Smooth muscle cell (in vitro differentiated cells): ENCODE measurements at regions not wholly inside any gene's neighbourhood (a gene's known extent, or its start where the extent isn't known, plus 50 kb on each side); places are given as distances from the start of the nearest gene placed in this dataset.

Experiments
- DNase-seq: peaks from one replicate; lab custom pipeline; 2025; ENCODE audit not compliant: unreplicated experiment; lab: John Stamatoyannopoulos, UW
- H2AFZ ChIP-seq: fragments of 200-600 bp; sonication (generic); 2 replicates; pipeline ENCODE4 v1.6.0; 2016; ENCODE audit warnings: antibody characterized with exemption, low read depth, mild to moderate bottlenecking
- H3F3A ChIP-seq: fragments of 200-600 bp; sonication (generic); 2 replicates; pipeline ENCODE4 v1.6.0; 2017; ENCODE audit warnings: antibody characterized with exemption, low read depth
- H3K27ac ChIP-seq: fragments of 200-600 bp; sonication (generic); 2 replicates; pipeline ENCODE4 v1.5.1; 2016; ENCODE audit warnings: low read depth, mild to moderate bottlenecking
- H3K27me3 ChIP-seq: fragments of 200-600 bp; sonication (generic); 2 replicates; pipeline ENCODE4 v1.6.1; 2016; ENCODE audit warnings: low read depth, mild to moderate bottlenecking
- H3K36me3 ChIP-seq: fragments of 200-600 bp; sonication (generic); 2 replicates; pipeline ENCODE4 v1.5.1; 2016; ENCODE audit warnings: low read depth
- H3K4me1 ChIP-seq: fragments of 200-600 bp; sonication (generic); 2 replicates; pipeline ENCODE4 v1.5.1; 2016; ENCODE audit warnings: low read depth
- H3K4me2 ChIP-seq: fragments of 200-600 bp; sonication (generic); 2 replicates; pipeline ENCODE4 v1.6.0; 2016; ENCODE audit warnings: mild to moderate bottlenecking
- H3K4me3 ChIP-seq: fragments of 200-600 bp; sonication (generic); 2 replicates; pipeline ENCODE4 v1.5.1; 2016; ENCODE audit warnings: mild to moderate bottlenecking
- H3K79me2 ChIP-seq: fragments of 200-600 bp; sonication (generic); 2 replicates; pipeline ENCODE4 v1.6.0; 2016; ENCODE audit warnings: low read depth, mild to moderate bottlenecking
- H3K9ac ChIP-seq: fragments of 200-600 bp; sonication (generic); 2 replicates; pipeline ENCODE4 v1.6.0; 2016; ENCODE audit warnings: low read depth
- H3K9me3 ChIP-seq: fragments of 200-600 bp; sonication (generic); replicated peaks from 2 replicates; pipeline ENCODE4 v1.5.1; 2016; ENCODE audit warnings: low read depth
- H4K20me1 ChIP-seq: fragments of 200-600 bp; sonication (generic); 2 replicates; pipeline ENCODE4 v1.6.0; 2016; ENCODE audit warnings: low read depth
- WGBS: methylation state at CpG from one replicate; pipeline ENCODE4 v1.1.7; 2016; ENCODE audit warnings: low lambda C conversion rate; 5-methylcytosine and 5-hydroxymethylcytosine counted together
- TF ChIP-seq, protein P1 (sequence below): fragments of 200-600 bp; sonication (generic); IDR thresholded peaks from 2 replicates; pipeline ENCODE4 v1.5.1; 2017; ENCODE audit warnings: borderline replicate concordance, mild to moderate bottlenecking, antibody characterized with exemption; ENCODE audit not compliant: insufficient read depth, poor library complexity, severe bottlenecking

- TF ChIP-seq, protein P1, sequence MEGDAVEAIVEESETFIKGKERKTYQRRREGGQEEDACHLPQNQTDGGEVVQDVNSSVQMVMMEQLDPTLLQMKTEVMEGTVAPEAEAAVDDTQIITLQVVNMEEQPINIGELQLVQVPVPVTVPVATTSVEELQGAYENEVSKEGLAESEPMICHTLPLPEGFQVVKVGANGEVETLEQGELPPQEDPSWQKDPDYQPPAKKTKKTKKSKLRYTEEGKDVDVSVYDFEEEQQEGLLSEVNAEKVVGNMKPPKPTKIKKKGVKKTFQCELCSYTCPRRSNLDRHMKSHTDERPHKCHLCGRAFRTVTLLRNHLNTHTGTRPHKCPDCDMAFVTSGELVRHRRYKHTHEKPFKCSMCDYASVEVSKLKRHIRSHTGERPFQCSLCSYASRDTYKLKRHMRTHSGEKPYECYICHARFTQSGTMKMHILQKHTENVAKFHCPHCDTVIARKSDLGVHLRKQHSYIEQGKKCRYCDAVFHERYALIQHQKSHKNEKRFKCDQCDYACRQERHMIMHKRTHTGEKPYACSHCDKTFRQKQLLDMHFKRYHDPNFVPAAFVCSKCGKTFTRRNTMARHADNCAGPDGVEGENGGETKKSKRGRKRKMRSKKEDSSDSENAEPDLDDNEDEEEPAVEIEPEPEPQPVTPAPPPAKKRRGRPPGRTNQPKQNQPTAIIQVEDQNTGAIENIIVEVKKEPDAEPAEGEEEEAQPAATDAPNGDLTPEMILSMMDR: no peak
Measured at GRCh38 chr4:11179796-11180195, 248.9 kb downstream of the HS3ST1 start.

DNA sequence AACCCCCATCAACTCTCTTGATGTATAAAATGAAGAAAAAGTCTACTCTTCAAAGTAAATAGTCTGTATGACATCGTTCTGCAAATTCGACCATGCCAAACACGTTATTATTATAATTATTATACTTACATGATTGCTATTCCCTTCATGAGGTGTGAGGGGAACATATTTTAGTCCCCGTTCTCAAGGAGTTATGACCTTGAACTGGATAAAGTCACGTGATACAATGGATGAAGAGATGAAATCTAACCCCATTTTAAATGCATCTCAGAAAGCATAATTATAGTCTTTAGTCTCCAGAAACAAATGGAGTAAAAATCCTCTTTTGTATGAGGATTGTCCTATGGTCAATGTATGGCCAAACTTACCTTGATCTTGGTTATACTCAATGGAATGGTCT lies 250.3 kb downstream of the HS3ST1 start:
- Histone ChIP-seq H3K4me2 (no peak overlapping the region), H3K36me3 (no peaks in the 10 kb centered on the region), H3F3A (no peaks in the 10 kb centered on the region), H3K79me2 (no peaks in the 10 kb centered on the region), H3K4me1 (no peaks in the 10 kb centered on the region), H2AFZ (no peak overlapping the region), H3K27ac (no peak overlapping the region), H3K27me3 (no peaks in the 10 kb centered on the region), H3K9me3 (no peaks in the 10 kb centered on the region), H3K9ac (no peak overlapping the region), H4K20me1 (no peaks in the 10 kb centered on the region), H3K4me3 (no peak overlapping the region)
- TF ChIP-seq, protein P1: no peak
- whole genome bisulfite sequencing: 96% methylated on average over 5 of the region's 5 CpGs
- DNase-seq: no peak

More at GRCh38 chr4:11179796-11180195, 248.9 kb downstream of the HS3ST1 start:
- Histone ChIP-seq H3K27ac (no peak overlapping the region), H3K4me3 (no peak overlapping the region), H4K20me1 (no peaks in the 10 kb centered on the region), H2AFZ (no peak overlapping the region), H3K79me2 (no peaks in the 10 kb centered on the region), H3K36me3 (no peaks in the 10 kb centered on the region), H3F3A (no peaks in the 10 kb centered on the region), H3K9ac (no peak overlapping the region), H3K4me2 (no peak overlapping the region), H3K9me3 (no peaks in the 10 kb centered on the region), H3K27me3 (no peaks in the 10 kb centered on the region), H3K4me1 (no peaks in the 10 kb centered on the region)
- no peak for DNase-seq
- 93% methylated on average over 2 of the region's 2 CpGs for WGBS

- H3K27ac ChIP-seq: no peak overlapping the region
- H2AFZ ChIP-seq: no peak overlapping the region
- no peak for DNase-seq
- no peaks in the 10 kb centered on the region for H3F3A ChIP-seq
- no peaks in the 10 kb centered on the region for H3K79me2 ChIP-seq
- H3K36me3 ChIP-seq: no peaks in the 10 kb centered on the region
- H3K4me1 ChIP-seq: no peaks in the 10 kb centered on the region
- TF ChIP-seq, protein P1: no peak
- no peaks in the 10 kb centered on the region for H3K27me3 ChIP-seq
- H3K4me3 ChIP-seq: no peak overlapping the region
- H3K4me2 ChIP-seq: no peak overlapping the region
- H3K9ac ChIP-seq: no peak overlapping the region
- no peaks in the 10 kb centered on the region for H4K20me1 ChIP-seq
- no peaks in the 10 kb centered on the region for H3K9me3 ChIP-seq
Measured at GRCh38 chr4:11175374-11175773, 253.3 kb downstream of the HS3ST1 start.

DNA sequence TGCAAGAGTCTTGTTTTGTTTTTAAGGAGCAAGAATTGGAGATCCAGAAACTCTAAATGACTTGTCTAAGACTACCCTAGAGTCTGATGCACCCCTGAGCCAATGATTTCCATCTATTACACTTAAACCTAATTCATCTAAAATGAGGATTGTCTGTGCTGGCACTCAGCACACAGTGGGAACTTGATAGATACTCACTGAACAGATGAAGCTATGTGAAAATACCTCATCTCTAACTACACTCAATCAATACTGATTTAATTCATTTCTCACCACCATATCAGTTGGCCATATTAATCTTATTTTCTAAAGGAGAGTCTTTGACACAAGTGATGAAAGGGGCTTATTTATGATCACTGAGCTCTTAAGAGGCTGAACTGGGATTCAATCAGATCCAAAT lies 262.1 kb downstream of the HS3ST1 start:
- no peaks in the 10 kb centered on the region for H3K4me1 ChIP-seq
- no peak overlapping the region for H3K4me3 ChIP-seq
- H3K27me3 ChIP-seq: no peaks in the 10 kb centered on the region
- no peak overlapping the region for H3K9ac ChIP-seq
- DNase-seq: no peak
- H2AFZ ChIP-seq: no peak overlapping the region
- no peak overlapping the region for H3K4me2 ChIP-seq
- H4K20me1 ChIP-seq: no peaks in the 10 kb centered on the region
- TF ChIP-seq, protein P1: no peak
- H3K9me3 ChIP-seq: no peaks in the 10 kb centered on the region
- peaks cover 6% of the 10 kb centered on the region for H3F3A ChIP-seq
- no peaks in the 10 kb centered on the region for H3K36me3 ChIP-seq
- no peak overlapping the region for H3K27ac ChIP-seq
- H3K79me2 ChIP-seq: no peaks in the 10 kb centered on the region
